Glutamatergic neuron (in vitro differentiated cells): ENCODE measurements at regions not wholly inside any gene's neighbourhood (a gene's known extent, or its start where the extent isn't known, plus 50 kb on each side); places are given as distances from the start of the nearest gene placed in this dataset.

Experiments
- DNase-seq: peaks from one replicate; pipeline ENCODE4 v3.0.0; 2022
- H3K27ac Mint-ChIP-seq: one replicate; pipeline ENCODE4 v1.8.0; 2020; ENCODE audit warnings: mild to moderate bottlenecking, mixed read lengths, inconsistent platforms; ENCODE audit not compliant: unreplicated experiment
- H3K27me3 Mint-ChIP-seq: one replicate; pipeline ENCODE4 v1.8.0; 2020; ENCODE audit warnings: mild to moderate bottlenecking, moderate library complexity, mixed read lengths, inconsistent platforms; ENCODE audit not compliant: unreplicated experiment
- H3K36me3 Mint-ChIP-seq: one replicate; pipeline ENCODE4 v1.8.0; 2020; ENCODE audit warnings: mild to moderate bottlenecking, mixed read lengths, inconsistent platforms; ENCODE audit not compliant: unreplicated experiment
- H3K4me1 Mint-ChIP-seq: one replicate; pipeline ENCODE4 v1.8.0; 2020; ENCODE audit warnings: mild to moderate bottlenecking, low read depth, mixed read lengths, inconsistent platforms; ENCODE audit not compliant: unreplicated experiment
- H3K4me3 Mint-ChIP-seq: one replicate; pipeline ENCODE4 v1.8.0; 2020; ENCODE audit warnings: mild to moderate bottlenecking, mixed read lengths, inconsistent platforms; ENCODE audit not compliant: unreplicated experiment
- H3K9me3 Mint-ChIP-seq: one replicate; pipeline ENCODE4 v1.8.0; 2020; ENCODE audit warnings: mild to moderate bottlenecking, moderate library complexity, mixed read lengths, inconsistent platforms; ENCODE audit not compliant: unreplicated experiment
- CTCF ChIP-seq: fragments of 200-600 bp; sonication (generic); IDR thresholded peaks from one replicate; pipeline ENCODE4 v1.5.0; 2021; ENCODE audit not compliant: partially characterized antibody, unreplicated experiment

GRCh38 chr9:16303506-16303905 is 567.0 kb downstream of the BNC2 start:
- DNase-seq: no peak
- Mint-ChIP-seq H3K27me3 (peaks cover 3% of the 10 kb centered on the region), H3K36me3 (no peaks in the 10 kb centered on the region), H3K27ac (no peak overlapping the region), H3K9me3 (peaks cover 4% of the 10 kb centered on the region), H3K4me1 (no peaks in the 10 kb centered on the region), H3K4me3 (no peak overlapping the region)
- no peak for TF ChIP-seq CTCF

GRCh38 chr9:16304301-16304700 is 566.2 kb downstream of the BNC2 start:
- no peak overlapping the region for H3K27ac Mint-ChIP-seq
- H3K4me1 Mint-ChIP-seq: peaks cover 2% of the 10 kb centered on the region
- no peak for DNase-seq
- H3K9me3 Mint-ChIP-seq: peaks cover 2% of the 10 kb centered on the region
- peaks cover 3% of the 10 kb centered on the region for H3K27me3 Mint-ChIP-seq
- H3K4me3 Mint-ChIP-seq: no peak overlapping the region
- H3K36me3 Mint-ChIP-seq: no peaks in the 10 kb centered on the region
- TF ChIP-seq CTCF: no peak

GRCh38 chr9:16306586-16306985 is 563.9 kb downstream of the BNC2 start:
- Mint-ChIP-seq H3K36me3 (no peaks in the 10 kb centered on the region), H3K9me3 (peaks cover 4% of the 10 kb centered on the region), H3K27me3 (peaks cover 3% of the 10 kb centered on the region), H3K27ac (no peak overlapping the region), H3K4me1 (peaks cover 5% of the 10 kb centered on the region), H3K4me3 (no peak overlapping the region)
- DNase-seq: no peak
- TF ChIP-seq CTCF: no peak

- Mint-ChIP-seq H3K36me3 (no peaks in the 10 kb centered on the region), H3K4me3 (no peak overlapping the region), H3K9me3 (peaks cover 2% of the 10 kb centered on the region), H3K27me3 (no peaks in the 10 kb centered on the region), H3K4me1 (peaks cover 5% of the 10 kb centered on the region), H3K27ac (no peak overlapping the region)
- no peak for TF ChIP-seq CTCF
- no peak for DNase-seq
These were observed 562.8 kb downstream of the BNC2 start for GRCh38 chr9:16307626-16308195.

- H3K9me3 Mint-ChIP-seq: peaks cover 2% of the 10 kb centered on the region
- no peak for DNase-seq
- no peak overlapping the region for H3K4me3 Mint-ChIP-seq
- H3K27ac Mint-ChIP-seq: no peak overlapping the region
- no peak for TF ChIP-seq CTCF
- no peaks in the 10 kb centered on the region for H3K36me3 Mint-ChIP-seq
- H3K27me3 Mint-ChIP-seq: no peaks in the 10 kb centered on the region
- H3K4me1 Mint-ChIP-seq: peaks cover 5% of the 10 kb centered on the region
These were observed 561.8 kb downstream of the BNC2 start for GRCh38 chr9:16308645-16309044.
